ENCODE measurements at regions not wholly inside any gene's neighbourhood (a gene's known extent, or its start where the extent isn't known, plus 50 kb on each side); places are given as distances from the start of the nearest gene placed in this dataset.

DNA sequence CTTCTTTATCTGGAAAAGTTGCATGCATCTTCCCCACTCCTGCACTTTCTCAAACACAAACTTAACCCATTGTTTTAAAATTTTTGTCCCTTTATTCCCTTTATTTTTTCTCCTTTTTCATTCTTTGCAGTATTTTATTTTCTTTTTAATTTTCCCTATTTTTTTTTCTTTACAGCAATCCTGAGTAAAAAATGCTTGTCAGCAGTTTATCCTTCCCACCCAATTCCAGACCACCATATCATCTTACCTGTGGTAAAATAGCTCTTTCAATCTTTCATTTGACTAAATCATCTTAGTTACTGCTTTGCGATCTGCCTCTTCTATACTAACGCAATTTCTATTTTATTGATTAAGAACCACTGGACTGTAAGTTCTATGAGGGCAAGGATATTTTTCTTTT is 450.5 kb downstream of the KLHL4 start:
- TF ChIP-seq, protein P1, sequence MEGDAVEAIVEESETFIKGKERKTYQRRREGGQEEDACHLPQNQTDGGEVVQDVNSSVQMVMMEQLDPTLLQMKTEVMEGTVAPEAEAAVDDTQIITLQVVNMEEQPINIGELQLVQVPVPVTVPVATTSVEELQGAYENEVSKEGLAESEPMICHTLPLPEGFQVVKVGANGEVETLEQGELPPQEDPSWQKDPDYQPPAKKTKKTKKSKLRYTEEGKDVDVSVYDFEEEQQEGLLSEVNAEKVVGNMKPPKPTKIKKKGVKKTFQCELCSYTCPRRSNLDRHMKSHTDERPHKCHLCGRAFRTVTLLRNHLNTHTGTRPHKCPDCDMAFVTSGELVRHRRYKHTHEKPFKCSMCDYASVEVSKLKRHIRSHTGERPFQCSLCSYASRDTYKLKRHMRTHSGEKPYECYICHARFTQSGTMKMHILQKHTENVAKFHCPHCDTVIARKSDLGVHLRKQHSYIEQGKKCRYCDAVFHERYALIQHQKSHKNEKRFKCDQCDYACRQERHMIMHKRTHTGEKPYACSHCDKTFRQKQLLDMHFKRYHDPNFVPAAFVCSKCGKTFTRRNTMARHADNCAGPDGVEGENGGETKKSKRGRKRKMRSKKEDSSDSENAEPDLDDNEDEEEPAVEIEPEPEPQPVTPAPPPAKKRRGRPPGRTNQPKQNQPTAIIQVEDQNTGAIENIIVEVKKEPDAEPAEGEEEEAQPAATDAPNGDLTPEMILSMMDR (IDR thresholded peaks at IDR 0.05): no peak
- TF ChIP-seq POLR2AphosphoS5 (IDR thresholded peaks at IDR 0.05; ENCODE audit: low read depth, low read length) (no peak), TCF7L2 (IDR thresholded peaks at IDR 0.05; ENCODE audit: low read depth, low read length) (no peak), SIN3A (IDR thresholded peaks at IDR 0.05; ENCODE audit: borderline replicate concordance, insufficient read depth, low read depth, low read length) (no peak), REST (IDR thresholded peaks at IDR 0.05; ENCODE audit: insufficient read depth in 1 of 2, low read depth in 2 of 2, low read length in 1 of 2) (no peak)

Data from Panc1 (cell line).